ENCODE measurements at regions not wholly inside any gene's neighbourhood (a gene's known extent, or its start where the extent isn't known, plus 50 kb on each side); places are given as distances from the start of the nearest gene placed in this dataset.

DNA sequence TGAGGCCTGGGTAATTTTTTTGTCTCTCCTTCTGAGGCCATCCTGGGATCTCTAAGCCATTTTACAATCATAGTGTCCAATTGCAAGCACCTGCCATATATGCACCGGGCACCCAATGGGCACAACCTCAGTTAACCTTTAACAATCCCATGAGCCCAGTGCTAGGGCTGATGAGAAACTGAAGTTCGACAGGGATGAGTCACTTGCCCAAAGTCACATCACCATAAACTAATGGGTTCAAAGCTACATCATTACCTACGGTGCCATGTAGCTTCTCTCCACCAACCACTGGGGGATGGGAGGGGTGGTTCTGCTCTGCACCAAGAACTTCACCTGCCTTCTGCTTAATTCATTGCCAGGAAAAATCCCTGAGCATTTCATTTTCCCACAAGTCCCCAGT, 95.8 kb upstream of the ZNF716 start:
- TF ChIP-seq ZBTB7A (IDR thresholded peaks at IDR 0.05; ENCODE audit: low read depth) (no peak), TEAD4 (IDR thresholded peaks at IDR 0.05) (no peak), CREB1 (IDR thresholded peaks at IDR 0.05; ENCODE audit: low read depth) (no peak), TAF1 (IDR thresholded peaks at IDR 0.05; ENCODE audit: low read depth) (no peak), EGR1 (IDR thresholded peaks at IDR 0.05) (no peak), RAD21 (IDR thresholded peaks at IDR 0.05; ENCODE audit: low read depth) (no peak), NFIC (IDR thresholded peaks at IDR 0.05) (no peak), CEBPB (IDR thresholded peaks at IDR 0.05) (no peak), FOXM1 (IDR thresholded peaks at IDR 0.05; ENCODE audit: borderline replicate concordance, low read depth) (no peak), TCF12 (IDR thresholded peaks at IDR 0.05; ENCODE audit: low read depth) (no peak), YY1 (IDR thresholded peaks at IDR 0.05; ENCODE audit: low read depth) (no peak)
- TF ChIP-seq, protein P1, sequence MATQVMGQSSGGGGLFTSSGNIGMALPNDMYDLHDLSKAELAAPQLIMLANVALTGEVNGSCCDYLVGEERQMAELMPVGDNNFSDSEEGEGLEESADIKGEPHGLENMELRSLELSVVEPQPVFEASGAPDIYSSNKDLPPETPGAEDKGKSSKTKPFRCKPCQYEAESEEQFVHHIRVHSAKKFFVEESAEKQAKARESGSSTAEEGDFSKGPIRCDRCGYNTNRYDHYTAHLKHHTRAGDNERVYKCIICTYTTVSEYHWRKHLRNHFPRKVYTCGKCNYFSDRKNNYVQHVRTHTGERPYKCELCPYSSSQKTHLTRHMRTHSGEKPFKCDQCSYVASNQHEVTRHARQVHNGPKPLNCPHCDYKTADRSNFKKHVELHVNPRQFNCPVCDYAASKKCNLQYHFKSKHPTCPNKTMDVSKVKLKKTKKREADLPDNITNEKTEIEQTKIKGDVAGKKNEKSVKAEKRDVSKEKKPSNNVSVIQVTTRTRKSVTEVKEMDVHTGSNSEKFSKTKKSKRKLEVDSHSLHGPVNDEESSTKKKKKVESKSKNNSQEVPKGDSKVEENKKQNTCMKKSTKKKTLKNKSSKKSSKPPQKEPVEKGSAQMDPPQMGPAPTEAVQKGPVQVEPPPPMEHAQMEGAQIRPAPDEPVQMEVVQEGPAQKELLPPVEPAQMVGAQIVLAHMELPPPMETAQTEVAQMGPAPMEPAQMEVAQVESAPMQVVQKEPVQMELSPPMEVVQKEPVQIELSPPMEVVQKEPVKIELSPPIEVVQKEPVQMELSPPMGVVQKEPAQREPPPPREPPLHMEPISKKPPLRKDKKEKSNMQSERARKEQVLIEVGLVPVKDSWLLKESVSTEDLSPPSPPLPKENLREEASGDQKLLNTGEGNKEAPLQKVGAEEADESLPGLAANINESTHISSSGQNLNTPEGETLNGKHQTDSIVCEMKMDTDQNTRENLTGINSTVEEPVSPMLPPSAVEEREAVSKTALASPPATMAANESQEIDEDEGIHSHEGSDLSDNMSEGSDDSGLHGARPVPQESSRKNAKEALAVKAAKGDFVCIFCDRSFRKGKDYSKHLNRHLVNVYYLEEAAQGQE (IDR thresholded peaks at IDR 0.05; ENCODE audit: low read depth) = no peak
- TF ChIP-seq, protein P2, sequence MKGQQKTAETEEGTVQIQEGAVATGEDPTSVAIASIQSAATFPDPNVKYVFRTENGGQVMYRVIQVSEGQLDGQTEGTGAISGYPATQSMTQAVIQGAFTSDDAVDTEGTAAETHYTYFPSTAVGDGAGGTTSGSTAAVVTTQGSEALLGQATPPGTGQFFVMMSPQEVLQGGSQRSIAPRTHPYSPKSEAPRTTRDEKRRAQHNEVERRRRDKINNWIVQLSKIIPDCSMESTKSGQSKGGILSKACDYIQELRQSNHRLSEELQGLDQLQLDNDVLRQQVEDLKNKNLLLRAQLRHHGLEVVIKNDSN (IDR thresholded peaks at IDR 0.05) = no peak
- TF ChIP-seq, protein P3, sequence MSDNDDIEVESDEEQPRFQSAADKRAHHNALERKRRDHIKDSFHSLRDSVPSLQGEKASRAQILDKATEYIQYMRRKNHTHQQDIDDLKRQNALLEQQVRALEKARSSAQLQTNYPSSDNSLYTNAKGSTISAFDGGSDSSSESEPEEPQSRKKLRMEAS (IDR thresholded peaks at IDR 0.05) = no peak

DNA sequence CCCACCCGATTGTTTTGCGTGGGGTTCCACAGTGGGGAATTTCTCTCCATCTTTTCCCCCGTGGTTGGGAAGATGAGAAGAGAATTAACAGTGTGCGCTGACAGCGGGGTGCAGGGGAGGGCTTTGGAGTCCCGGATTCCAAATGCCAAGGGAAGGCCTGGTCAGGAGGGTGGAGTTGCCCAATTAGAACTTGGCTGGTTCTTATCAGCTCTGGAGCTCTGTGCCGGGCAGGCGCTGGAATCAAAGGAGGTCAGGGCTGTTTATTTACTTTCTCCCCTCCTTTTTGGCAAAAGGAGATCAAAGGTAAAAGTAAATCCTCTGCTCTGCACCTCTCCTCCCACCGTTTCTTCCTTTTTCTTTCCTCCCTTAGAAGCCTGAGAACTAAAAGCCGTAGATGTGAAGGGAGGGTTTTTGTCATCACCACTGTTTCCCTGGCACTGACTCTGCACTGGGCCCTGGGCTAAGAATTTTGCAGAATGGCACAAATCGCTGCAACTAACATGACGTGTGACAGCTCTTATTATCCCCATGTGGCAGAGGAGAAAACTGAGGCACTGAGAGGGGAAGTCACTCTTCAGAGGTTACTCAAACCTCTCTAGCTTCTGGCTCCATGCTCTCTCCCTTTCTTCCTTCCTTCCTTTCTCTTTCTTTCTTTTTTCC, 95.2 kb upstream of the ZNF716 start:
- TF ChIP-seq CEBPB (IDR thresholded peaks at IDR 0.05) (no peak), ZBTB7A (IDR thresholded peaks at IDR 0.05; ENCODE audit: low read depth) (no peak), TAF1 (IDR thresholded peaks at IDR 0.05; ENCODE audit: low read depth) (no peak), TEAD4 (IDR thresholded peaks at IDR 0.05) (no peak), EGR1 (IDR thresholded peaks at IDR 0.05) (no peak), FOXM1 (IDR thresholded peaks at IDR 0.05; ENCODE audit: borderline replicate concordance, low read depth) (no peak), YY1 (IDR thresholded peaks at IDR 0.05; ENCODE audit: low read depth) (no peak), CREB1 (IDR thresholded peaks at IDR 0.05; ENCODE audit: low read depth) (no peak), TCF12 (IDR thresholded peaks at IDR 0.05; ENCODE audit: low read depth) (no peak), EP300 (IDR thresholded peaks at IDR 0.05; ENCODE audit: borderline replicate concordance) (no peak)

DNA sequence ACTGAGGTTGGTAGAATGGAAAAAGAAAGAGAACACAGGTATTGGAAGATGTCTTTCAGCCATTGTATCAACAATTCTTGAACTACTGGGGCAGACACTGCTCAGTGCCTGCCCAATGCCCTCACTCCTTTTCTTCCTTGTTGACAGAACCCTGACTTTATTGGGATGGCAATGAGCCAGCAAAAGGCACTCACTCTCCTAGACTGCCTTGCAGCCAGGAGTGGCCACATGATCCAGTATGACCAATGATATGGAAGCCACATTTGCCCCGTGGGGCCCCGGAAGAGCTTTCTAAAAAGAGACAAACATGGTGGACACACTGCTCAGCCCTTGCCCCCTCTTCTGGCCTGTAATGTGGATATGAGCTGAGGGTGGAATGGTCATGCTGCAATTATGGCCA, 88.6 kb upstream of the ZNF716 start:
- TF ChIP-seq RAD21 (IDR thresholded peaks at IDR 0.05; ENCODE audit: low read depth) = no peak
- no peak for TF ChIP-seq ZBTB7A (IDR thresholded peaks at IDR 0.05; ENCODE audit: low read depth)

DNA sequence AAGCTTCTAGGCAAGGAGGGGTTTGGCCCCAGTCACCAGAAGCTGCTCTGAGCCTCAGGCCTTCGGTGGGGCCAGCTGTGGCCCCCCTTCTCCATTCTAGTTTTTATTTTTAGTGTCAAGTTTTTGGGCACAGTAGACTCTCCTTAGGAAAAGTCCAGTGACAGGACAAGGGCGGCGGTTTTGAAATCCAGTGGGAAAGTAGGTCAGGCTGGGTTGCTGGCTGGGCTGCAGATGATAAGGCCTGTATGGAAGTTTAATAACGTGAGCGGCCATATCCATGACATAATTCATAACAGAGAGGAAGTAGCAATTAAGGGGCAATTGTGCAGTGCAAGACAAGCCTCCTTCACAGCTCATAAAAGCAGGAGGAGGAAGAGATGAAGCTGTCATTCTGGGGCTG, 87.1 kb upstream of the ZNF716 start:
- no peak for TF ChIP-seq CEBPB (IDR thresholded peaks at IDR 0.05)
- TF ChIP-seq ZBTB7A (IDR thresholded peaks at IDR 0.05; ENCODE audit: low read depth) = no peak
- TF ChIP-seq TAF1 (IDR thresholded peaks at IDR 0.05; ENCODE audit: low read depth) = no peak
- no peak for TF ChIP-seq RAD21 (IDR thresholded peaks at IDR 0.05; ENCODE audit: low read depth)
- no peak for TF ChIP-seq CREB1 (IDR thresholded peaks at IDR 0.05; ENCODE audit: low read depth)
- no peak for TF ChIP-seq EGR1 (IDR thresholded peaks at IDR 0.05)
- TF ChIP-seq, protein P2 (IDR thresholded peaks at IDR 0.05) = no peak
- TF ChIP-seq TCF12 (IDR thresholded peaks at IDR 0.05; ENCODE audit: low read depth) = no peak
- TF ChIP-seq EP300 (IDR thresholded peaks at IDR 0.05; ENCODE audit: borderline replicate concordance) = no peak
- TF ChIP-seq YY1 (IDR thresholded peaks at IDR 0.05; ENCODE audit: low read depth) = no peak
- TF ChIP-seq, protein P1 (IDR thresholded peaks at IDR 0.05; ENCODE audit: low read depth) = no peak
- TF ChIP-seq, protein P3 (IDR thresholded peaks at IDR 0.05) = no peak
- no peak for TF ChIP-seq NFIC (IDR thresholded peaks at IDR 0.05)
- no peak for TF ChIP-seq TEAD4 (IDR thresholded peaks at IDR 0.05)
- no peak for TF ChIP-seq FOXM1 (IDR thresholded peaks at IDR 0.05; ENCODE audit: borderline replicate concordance, low read depth)

DNA sequence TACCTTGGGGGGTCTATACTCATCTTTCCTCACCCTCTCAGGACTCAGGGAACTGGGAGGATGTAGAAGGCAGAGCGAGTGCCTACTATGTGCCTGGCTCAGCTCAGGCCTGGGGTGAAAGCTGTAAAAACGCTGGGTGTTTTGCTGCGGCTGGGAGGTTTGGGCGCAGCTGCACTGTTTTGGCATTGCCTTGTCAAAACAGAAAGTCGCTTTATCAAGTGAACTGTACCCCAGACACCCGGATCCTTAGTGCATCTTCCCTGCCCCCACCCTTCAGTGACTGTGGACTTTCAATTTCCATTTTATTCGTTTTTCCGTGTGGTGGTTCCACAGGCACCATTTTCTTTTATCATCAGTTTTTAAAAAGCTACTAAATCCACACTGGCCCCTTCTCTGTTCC, 86.7 kb upstream of the ZNF716 start:
- TF ChIP-seq CREB1 (IDR thresholded peaks at IDR 0.05; ENCODE audit: low read depth) = no peak
- no peak for TF ChIP-seq ZBTB7A (IDR thresholded peaks at IDR 0.05; ENCODE audit: low read depth)
- no peak for TF ChIP-seq YY1 (IDR thresholded peaks at IDR 0.05; ENCODE audit: low read depth)
- TF ChIP-seq RAD21 (IDR thresholded peaks at IDR 0.05; ENCODE audit: low read depth) = no peak
- no peak for TF ChIP-seq EGR1 (IDR thresholded peaks at IDR 0.05)
- TF ChIP-seq TEAD4 (IDR thresholded peaks at IDR 0.05) = no peak
- TF ChIP-seq, protein P1 (IDR thresholded peaks at IDR 0.05; ENCODE audit: low read depth) = no peak
- no peak for TF ChIP-seq TCF12 (IDR thresholded peaks at IDR 0.05; ENCODE audit: low read depth)
- no peak for TF ChIP-seq EP300 (IDR thresholded peaks at IDR 0.05; ENCODE audit: borderline replicate concordance)
- no peak for TF ChIP-seq NFIC (IDR thresholded peaks at IDR 0.05)
- no peak for TF ChIP-seq TAF1 (IDR thresholded peaks at IDR 0.05; ENCODE audit: low read depth)
- TF ChIP-seq, protein P3 (IDR thresholded peaks at IDR 0.05) = no peak
- TF ChIP-seq, protein P2 (IDR thresholded peaks at IDR 0.05) = no peak
- TF ChIP-seq CEBPB (IDR thresholded peaks at IDR 0.05) = no peak
- TF ChIP-seq FOXM1 (IDR thresholded peaks at IDR 0.05; ENCODE audit: borderline replicate concordance, low read depth) = no peak
